Esophagus squamous epithelium (tissue), 4 donors: ENCODE measurements at regions not wholly inside any gene's neighbourhood (a gene's known extent, or its start where the extent isn't known, plus 50 kb on each side); places are given as distances from the start of the nearest gene placed in this dataset.

Experiments
- POLR2A ChIP-seq, 4 donors: fragments of 450-650 bp; IDR thresholded peaks; one replicate each; pipeline ENCODE4 v1.6.1; 2017; ENCODE audit warnings: antibody characterized with exemption in 4 of 4, mild to moderate bottlenecking in 4 of 4, moderate library complexity in 3 of 4
- TF ChIP-seq, protein P1 (sequence below), 6 experiments: fragments of 450-650 bp in 4 of 6; fragments of 200-600 bp in 2 of 6; sonication (generic) in 2 of 6; IDR thresholded peaks; one replicate each; pipeline ENCODE4 v1.5.1; 2016 to 2019; ENCODE audit warnings: antibody characterized with exemption in 6 of 6, mild to moderate bottlenecking in 4 of 6, moderate library complexity in 4 of 6

- TF ChIP-seq, protein P1, sequence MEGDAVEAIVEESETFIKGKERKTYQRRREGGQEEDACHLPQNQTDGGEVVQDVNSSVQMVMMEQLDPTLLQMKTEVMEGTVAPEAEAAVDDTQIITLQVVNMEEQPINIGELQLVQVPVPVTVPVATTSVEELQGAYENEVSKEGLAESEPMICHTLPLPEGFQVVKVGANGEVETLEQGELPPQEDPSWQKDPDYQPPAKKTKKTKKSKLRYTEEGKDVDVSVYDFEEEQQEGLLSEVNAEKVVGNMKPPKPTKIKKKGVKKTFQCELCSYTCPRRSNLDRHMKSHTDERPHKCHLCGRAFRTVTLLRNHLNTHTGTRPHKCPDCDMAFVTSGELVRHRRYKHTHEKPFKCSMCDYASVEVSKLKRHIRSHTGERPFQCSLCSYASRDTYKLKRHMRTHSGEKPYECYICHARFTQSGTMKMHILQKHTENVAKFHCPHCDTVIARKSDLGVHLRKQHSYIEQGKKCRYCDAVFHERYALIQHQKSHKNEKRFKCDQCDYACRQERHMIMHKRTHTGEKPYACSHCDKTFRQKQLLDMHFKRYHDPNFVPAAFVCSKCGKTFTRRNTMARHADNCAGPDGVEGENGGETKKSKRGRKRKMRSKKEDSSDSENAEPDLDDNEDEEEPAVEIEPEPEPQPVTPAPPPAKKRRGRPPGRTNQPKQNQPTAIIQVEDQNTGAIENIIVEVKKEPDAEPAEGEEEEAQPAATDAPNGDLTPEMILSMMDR (IDR thresholded peaks at IDR 0.05) = no peak
- no peak for TF ChIP-seq POLR2A (IDR thresholded peaks at IDR 0.05)
These were observed 173.9 kb upstream of the PPP1R26 start for GRCh38 chr9:135305546-135306180.
